Stimulated activated CD4-positive, alpha-beta T cell treated with anti-CD3 and anti-CD28 coated beads, Interleukin-1b, Interleukin-23, amount 100 ng/mL, for 48 hours (primary cell): ENCODE measurements at regions not wholly inside any gene's neighbourhood (a gene's known extent, or its start where the extent isn't known, plus 50 kb on each side); places are given as distances from the start of the nearest gene placed in this dataset.
A peak's percentile ranks its signal among the peaks of the same experiment; 100 is the strongest.

ENCODE experiments used
- DNase-seq: peaks from one replicate; pipeline ENCODE4 v3.0.0-alpha.2; 2020

GRCh38 chr4:123575291-123575690 lies 178.7 kb downstream of the SPRY1 start:
- no peak for DNase-seq

DNA sequence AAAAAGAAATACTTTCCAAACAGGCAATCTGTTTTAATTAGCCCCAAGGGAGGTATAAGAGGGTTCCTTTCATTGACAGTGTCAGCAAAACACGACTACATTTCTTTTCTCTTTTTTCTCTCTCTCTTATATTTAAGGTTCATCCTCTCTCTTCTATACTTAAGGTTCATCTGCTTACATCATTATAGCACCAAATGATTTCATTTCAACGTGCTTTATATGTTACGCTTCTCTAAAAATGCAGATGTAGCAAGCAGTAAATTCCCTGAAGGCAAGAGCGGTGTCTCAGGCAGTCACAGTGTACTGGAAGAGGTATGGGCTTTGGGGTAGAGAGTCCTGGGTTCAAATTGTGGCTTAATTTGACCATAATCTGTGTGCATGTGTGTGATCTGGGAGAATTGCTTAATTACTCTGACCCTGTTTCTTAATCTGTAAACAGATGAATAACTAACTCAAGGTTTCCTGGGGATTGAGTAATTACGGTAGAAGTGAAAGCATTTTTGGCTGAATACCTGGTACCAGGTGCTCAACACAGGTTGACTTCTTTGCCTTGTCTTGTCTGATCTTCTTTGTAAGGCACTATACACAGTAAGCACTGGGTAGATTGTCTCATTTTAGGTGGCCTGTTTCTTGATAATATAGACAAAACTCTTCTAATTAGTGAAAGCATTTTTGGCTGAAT lies 180.8 kb downstream of the SPRY1 start:
- DNase-seq: no peak

DNA sequence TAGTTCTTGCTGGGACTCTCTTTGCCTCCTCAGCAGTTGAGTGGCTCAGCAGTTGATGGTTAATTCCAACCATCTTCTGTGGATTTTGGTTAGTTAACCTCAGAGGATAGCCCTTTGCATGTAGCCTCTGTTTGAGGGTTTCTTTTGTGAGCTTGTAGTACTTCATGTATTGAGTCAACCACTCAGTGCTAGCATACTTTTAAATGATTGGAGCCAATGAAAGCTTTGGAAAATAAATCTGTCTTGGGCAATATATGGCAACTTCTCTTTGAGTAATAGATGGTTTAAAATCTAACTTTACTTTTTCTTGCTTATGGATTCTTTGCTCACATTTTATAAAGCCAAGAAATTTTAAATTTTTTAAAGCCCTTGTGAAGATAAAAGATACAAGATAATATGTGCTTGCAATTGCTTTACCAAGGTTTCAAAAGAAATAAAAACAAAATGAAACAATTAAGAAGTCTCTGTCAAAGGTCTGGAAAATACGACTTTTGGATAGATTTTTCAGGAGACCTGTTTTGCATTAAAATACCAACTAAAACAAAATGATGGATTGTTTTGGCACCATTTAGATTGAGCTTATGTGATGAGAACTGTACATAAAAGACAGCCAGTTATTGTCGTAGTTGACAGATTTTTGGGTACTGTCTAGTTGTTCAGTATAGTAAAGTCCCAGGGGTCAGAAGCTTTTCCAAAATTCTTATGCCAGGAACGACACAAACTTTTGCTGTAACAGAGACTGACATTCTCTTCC lies 181.9 kb downstream of the SPRY1 start:
- no peak for DNase-seq

GRCh38 chr4:123579961-123580360 lies 183.4 kb downstream of the SPRY1 start:
- no peak for DNase-seq

GRCh38 chr4:123580981-123581664 lies 184.5 kb downstream of the SPRY1 start:
- DNase-seq: no peak

DNA sequence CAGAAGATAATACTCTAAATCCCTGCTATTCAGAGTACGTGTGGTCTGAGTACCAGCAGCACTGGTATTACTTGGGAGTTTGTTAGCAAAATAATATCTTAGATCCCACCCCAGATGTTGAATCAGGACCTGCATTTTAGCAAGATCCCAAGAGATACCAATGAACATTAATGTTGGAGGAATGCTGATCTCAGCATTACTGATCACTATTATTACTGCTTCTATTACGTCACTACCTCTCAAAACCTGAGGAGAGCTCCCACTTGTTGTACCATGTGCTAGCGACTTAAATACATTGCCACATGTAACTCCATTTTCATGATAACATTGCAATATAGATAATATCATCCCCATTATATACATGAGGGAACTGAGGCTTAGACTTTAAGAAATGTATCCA lies 185.2 kb downstream of the SPRY1 start:
- DNase-seq: no peak

DNA sequence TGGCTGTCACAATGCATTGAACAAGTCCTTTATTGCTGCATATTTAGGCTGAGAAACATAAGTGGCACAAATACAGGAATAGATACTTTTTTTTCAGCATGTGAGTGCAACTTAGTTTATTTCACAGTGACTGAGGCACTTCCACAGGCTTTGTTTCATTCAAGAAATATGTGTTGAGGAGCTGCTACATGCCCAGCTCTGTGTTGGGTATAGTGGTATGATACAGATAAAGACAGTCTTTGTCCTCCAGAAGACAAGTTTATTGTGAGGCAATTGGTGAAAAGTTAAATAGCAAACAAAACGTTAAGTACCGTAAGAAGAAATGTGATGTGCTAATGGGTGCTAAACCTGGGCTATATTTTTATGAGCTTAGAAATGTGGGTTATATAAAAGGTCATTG lies 186.4 kb downstream of the SPRY1 start:
- no peak for DNase-seq

GRCh38 chr4:123585111-123585510 lies 188.5 kb downstream of the SPRY1 start:
- DNase-seq: no peak

- no peak for DNase-seq
Measured at GRCh38 chr4:123587983-123588494, 191.4 kb downstream of the SPRY1 start.

DNA sequence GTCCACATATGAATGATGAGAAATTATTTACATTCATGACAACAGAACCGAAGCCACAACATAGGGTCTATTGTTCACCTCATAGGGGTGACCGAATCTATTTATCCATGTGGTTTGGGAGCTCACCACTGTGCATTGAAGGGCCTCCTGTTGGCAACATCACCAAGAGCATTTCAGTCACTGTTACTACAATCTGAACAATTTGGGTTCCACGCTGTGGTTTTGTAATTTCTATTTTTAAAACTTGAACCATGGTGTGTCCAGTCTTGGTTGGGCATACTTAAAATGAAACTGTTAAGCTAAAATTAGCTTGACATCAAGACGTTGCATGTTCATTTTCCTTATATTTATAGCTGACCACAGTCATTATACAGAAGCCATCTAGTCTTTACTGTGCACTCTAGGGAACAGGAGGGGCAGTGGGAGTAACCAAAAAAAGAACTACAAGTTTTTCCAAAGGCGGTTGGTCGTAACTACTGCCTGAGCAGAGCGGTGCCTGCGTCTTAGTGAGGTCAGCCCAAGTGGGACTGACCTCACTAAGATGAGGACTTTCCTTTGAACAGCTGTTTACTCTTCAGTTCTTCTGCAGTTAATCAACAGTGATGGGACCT lies 192.1 kb downstream of the SPRY1 start:
- no peak for DNase-seq

GRCh38 chr4:123589301-123589700 lies 192.7 kb downstream of the SPRY1 start:
- no peak for DNase-seq

DNA sequence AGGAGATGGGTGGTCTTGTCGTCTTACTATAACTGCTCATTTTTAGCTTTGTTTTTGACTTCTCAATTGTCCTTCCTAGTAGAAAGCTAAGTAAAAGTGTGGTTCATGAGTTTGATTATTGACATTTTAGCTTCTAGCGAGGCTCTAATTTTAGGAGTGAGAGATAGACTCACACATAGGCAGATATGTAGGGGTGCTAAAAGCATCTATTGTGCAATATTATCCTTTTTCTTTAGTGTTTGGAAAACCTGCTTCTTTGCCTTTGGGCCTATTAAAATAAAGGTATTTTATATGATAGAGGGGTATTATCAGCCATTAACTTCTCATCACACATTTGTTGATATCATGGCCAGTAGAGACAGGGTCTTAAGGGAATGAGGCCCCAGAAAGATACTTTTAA lies 195.3 kb downstream of the SPRY1 start:
- DNase-seq: no peak

- DNase-seq: no peak
Measured at GRCh38 chr4:123593655-123594054, 197.1 kb downstream of the SPRY1 start.

GRCh38 chr4:123596805-123597204 lies 200.2 kb downstream of the SPRY1 start:
- no peak for DNase-seq

- no peak for DNase-seq
Measured at GRCh38 chr4:123597586-123597985, 201.0 kb downstream of the SPRY1 start.

GRCh38 chr4:123598331-123598730 lies 201.7 kb downstream of the SPRY1 start:
- no peak for DNase-seq

DNA sequence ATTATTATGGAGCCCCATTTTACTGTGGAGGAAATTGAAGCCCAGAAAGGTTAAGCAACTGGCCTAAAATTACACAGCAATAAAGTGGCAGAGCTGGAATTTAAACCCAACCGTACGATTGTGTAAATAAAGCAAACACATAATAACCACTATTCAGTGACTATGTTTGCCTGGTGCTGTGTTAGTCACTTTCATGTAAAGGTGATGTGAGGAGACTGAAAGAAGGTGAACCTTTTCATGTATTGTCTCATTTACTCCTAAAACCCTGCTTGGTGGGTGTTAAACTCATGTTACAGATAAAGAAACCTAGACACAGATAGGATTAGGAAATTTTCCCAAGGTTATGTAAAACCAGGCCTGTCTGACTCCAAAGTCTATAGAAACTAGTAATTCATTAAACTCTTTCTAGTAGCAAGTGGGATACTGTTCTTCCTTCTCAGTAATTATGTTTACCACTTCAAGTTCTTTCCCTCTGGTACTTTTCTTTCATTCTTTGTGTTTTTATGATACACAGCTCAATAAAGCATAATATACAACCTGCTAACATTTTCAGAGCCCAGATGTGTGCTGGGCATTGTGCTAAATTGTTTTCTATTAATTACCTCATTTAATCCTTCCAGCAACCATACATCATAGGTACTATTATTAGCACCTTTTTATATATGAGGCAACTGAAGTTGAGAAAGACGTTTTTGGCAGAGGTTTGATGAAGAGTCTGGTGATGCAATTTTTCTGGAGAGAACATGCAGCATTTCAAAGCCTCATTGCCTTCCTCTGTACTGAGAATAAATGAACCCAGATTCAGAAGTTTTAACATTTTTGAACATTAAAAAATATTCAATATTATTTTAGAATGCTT lies 202.7 kb downstream of the SPRY1 start:
- DNase-seq: no peak

DNA sequence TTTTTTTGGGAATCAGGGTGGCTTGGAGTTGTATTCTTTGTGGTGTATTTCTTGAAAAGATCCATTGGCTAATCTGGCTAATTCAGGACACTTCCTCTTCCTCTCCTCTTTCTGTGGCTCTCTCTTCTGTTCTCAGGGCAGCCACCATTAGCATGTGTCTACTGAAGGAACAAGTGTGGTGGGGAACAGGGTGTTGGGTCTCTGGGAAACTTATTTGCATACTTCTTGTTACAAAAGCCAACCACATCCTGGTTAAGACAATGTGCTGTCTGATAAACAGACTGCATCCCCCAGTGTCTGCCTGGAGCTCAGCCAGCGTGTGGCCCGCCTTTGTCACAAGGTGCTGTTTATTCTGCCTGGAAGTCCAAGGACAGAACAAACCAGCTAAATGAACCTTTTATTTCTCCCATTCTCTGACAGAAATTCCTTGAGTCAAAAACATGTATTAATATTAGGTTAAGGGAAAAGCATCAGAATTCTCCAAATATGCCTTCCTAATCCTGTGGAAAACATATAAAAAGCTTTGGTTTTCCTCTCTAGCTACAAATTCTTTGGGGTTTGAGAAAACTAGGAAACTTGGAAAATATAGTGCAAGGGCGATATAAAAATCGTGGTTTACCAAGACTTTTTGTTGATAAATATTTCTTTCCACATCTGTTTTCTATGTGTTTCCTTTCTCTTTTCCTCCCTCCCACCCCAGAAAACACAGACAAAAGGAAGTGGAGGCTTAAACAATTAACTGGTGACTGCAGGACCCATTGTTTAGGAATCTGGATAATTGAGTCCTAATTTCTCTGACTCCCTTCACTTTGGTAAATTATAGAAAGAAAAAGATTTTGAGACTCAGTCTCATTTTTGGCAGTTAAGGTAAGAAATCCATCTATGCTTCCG lies 203.6 kb downstream of the SPRY1 start:
- DNase-seq: peak; percentile 17

DNA sequence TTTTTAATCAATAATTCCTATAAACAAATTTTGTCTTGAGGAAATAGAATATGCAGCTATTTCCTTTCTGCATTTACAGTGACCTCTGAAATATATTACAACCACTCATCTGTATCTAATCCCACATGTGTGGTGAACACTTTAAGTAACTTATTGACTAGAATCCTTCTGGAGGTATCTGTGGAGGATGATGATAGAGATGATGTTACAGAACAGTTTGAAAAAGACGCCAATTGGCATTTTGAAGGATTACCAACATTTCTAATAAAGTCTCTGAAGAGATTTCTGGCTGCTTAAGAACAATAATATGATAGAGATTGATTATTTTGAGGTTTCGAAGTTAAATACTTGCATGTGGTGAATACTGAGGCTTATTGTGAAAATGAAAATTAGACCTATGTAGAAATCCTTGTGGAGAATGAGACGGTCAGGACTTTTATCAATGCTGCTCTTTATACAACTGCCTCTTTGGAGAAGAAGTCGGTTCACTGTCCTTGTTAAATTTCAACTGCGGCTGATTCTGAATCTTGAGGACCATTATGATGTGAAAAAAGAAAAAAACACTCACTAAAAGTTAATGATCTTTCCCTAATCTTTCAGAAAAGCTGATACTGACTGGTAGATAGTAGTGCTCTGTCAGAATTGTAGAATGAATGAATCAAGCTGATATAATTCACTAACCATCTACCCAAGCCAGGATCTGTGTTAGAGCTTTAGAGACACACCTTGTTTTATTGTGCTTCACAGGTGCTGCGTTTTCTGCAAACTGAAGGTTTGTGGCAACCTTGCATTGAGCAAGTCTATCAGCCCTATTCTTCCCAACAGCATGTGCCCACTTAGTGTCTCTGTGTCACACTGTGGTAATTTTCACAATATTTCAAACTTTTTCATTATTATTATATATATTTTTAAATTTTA lies 204.7 kb downstream of the SPRY1 start:
- no peak for DNase-seq

- DNase-seq: no peak
Measured at GRCh38 chr4:123602007-123602406, 205.4 kb downstream of the SPRY1 start.
